B cell (primary cell): ENCODE measurements at regions not wholly inside any gene's neighbourhood (a gene's known extent, or its start where the extent isn't known, plus 50 kb on each side); places are given as distances from the start of the nearest gene placed in this dataset.

Source experiments
- ATAC-seq: fragments of 200-7000 bp; cut with Tn5 transposase; one replicate; pipeline ENCODE4 v1.10.0; 2021; ENCODE audit warnings: low read depth, mild to moderate bottlenecking, moderate number of reproducible peaks, moderate library complexity
- CTCF ChIA-PET: fragments of 350-600 bp; sonication (Branson Sonifier 250); formaldehyde crosslinking; loops from one replicate; lab custom pipeline; 2021; ENCODE audit warnings: antibody characterized with exemption, inconsistent platforms; lab: Charles Lee
- POLR2A ChIA-PET: fragments of 350-600 bp; sonication (Branson Sonifier 250); formaldehyde crosslinking; loops from one replicate; lab custom pipeline; 2021; ENCODE audit warnings: antibody characterized with exemption; lab: Charles Lee
- DNase-seq: peaks from one replicate; pipeline ENCODE4 v3.0.0; 2013
- H2AFZ ChIP-seq: 2 replicates; pipeline ENCODE4 v1.6.1; 2012; ENCODE audit warnings: mild to moderate bottlenecking, low read depth, low read length; ENCODE audit not compliant: insufficient read depth, poor library complexity, severe bottlenecking
- H3K27ac ChIP-seq, 2 donors: 1 replicate in 1 of 2; 2 replicates in 1 of 2; pipeline ENCODE4 v1.5.1; 2012 to 2013; ENCODE audit warnings: low read length in 2 of 2, mild to moderate bottlenecking in 2 of 2, moderate library complexity in 1 of 2
- H3K27me3 ChIP-seq, 4 experiments: fragments of 200-600 bp in 1 of 4; sonication (generic) in 1 of 4; replicated peaks in 1 of 4; 1 replicate in 2 of 4; 2 replicates in 2 of 4; pipeline versions ENCODE4 v1.6.1 to v1.7.0; 2013 to 2016; ENCODE audit warnings: low read length in 3 of 4, mild to moderate bottlenecking in 2 of 4, mixed read lengths in 1 of 4, moderate library complexity in 1 of 4; ENCODE audit not compliant: insufficient read depth in 4 of 4, control insufficient read depth in 3 of 4; ENCODE audit errors: control extremely low read depth in 1 of 4
- H3K36me3 ChIP-seq, 2 experiments: replicated peaks in 1 of 2; 1 replicate in 1 of 2; 2 replicates in 1 of 2; pipeline versions ENCODE4 v1.6.1 to v1.7.1; 2013; ENCODE audit warnings: low read length in 1 of 2; ENCODE audit not compliant: insufficient read depth in 2 of 2, control insufficient read depth in 1 of 2; ENCODE audit errors: control extremely low read depth in 1 of 2, extremely low read depth in 1 of 2
- H3K4me1 ChIP-seq, 2 donors: fragments of 200-600 bp in 1 of 2; sonication (generic) in 1 of 2; 1 replicate in 1 of 2; 2 replicates in 1 of 2; pipeline versions ENCODE4 v1.5.1 to v1.6.1; 2013 to 2017; ENCODE audit warnings: low read length in 2 of 2; ENCODE audit not compliant: control insufficient read depth in 2 of 2, insufficient read depth in 2 of 2
- H3K4me2 ChIP-seq: replicated peaks from 2 replicates; pipeline ENCODE3; 2012; ENCODE audit warnings: mild to moderate bottlenecking, low read depth, low read length; ENCODE audit not compliant: poor library complexity, severe bottlenecking
- H3K4me3 ChIP-seq, 5 experiments: fragments of 200-600 bp in 1 of 5; sonication (generic) in 1 of 5; 1 replicate in 3 of 5; 2 replicates in 2 of 5; pipeline versions ENCODE4 v1.5.1 to v1.7.0; 2011 to 2016; ENCODE audit warnings: low read length in 4 of 5, mild to moderate bottlenecking in 4 of 5, low read depth in 2 of 5, control low read depth in 1 of 5, moderate library complexity in 1 of 5; ENCODE audit not compliant: insufficient read depth in 1 of 5; ENCODE audit errors: control extremely low read depth in 1 of 5, extremely low read depth in 1 of 5
- H3K79me2 ChIP-seq: fragments of 200-600 bp; sonication (generic); one replicate; pipeline ENCODE4 v1.6.0; 2016; ENCODE audit warnings: low read length; ENCODE audit not compliant: control insufficient read depth, insufficient read depth
- H3K9ac ChIP-seq: fragments of 200-600 bp; sonication (generic); 2 replicates; pipeline ENCODE4 v1.6.1; 2017; ENCODE audit warnings: mild to moderate bottlenecking, low read length, moderate library complexity
- H3K9me3 ChIP-seq, 3 donors: one replicate each; pipeline versions ENCODE4 v1.6.1 to v1.7.1; 2013; ENCODE audit warnings: low read length in 2 of 3; ENCODE audit not compliant: control insufficient read depth in 2 of 3, insufficient read depth in 1 of 3; ENCODE audit errors: control extremely low read depth in 1 of 3
- H4K20me1 ChIP-seq: 2 replicates; pipeline ENCODE4 v1.6.0; 2012; ENCODE audit warnings: mild to moderate bottlenecking, low read length; ENCODE audit not compliant: insufficient read depth, control insufficient read depth, poor library complexity, severe bottlenecking
- H3K27ac Mint-ChIP-seq: one replicate; pipeline ENCODE4 v1.8.0; 2021; ENCODE audit warnings: mixed read lengths
- H3K27me3 Mint-ChIP-seq: one replicate; pipeline ENCODE4 v1.8.0; 2021; ENCODE audit warnings: mixed read lengths
- H3K4me1 Mint-ChIP-seq: one replicate; pipeline ENCODE4 v1.8.0; 2021; ENCODE audit warnings: mixed read lengths
- H3K4me3 Mint-ChIP-seq: one replicate; pipeline ENCODE4 v1.8.0; 2021; ENCODE audit warnings: mixed read lengths
- H3K9me3 Mint-ChIP-seq: one replicate; pipeline ENCODE4 v1.8.0; 2022; ENCODE audit warnings: mixed read lengths; ENCODE audit not compliant: insufficient read depth
- EZH2 ChIP-seq: IDR thresholded peaks from 2 replicates; pipeline ENCODE4 v1.6.1; 2012; ENCODE audit warnings: borderline replicate concordance, low read depth, mild to moderate bottlenecking, moderate library complexity, low read length; ENCODE audit not compliant: insufficient read depth, poor library complexity, severe bottlenecking
- WGBS: methylation state at CpG from one replicate; pipeline ENCODE4 v1.1.5; 2013; ENCODE audit warnings: missing lambda C conversion rate; ENCODE audit not compliant: insufficient coverage; 5-methylcytosine and 5-hydroxymethylcytosine counted together
- intact Hi-C: fragments of 100-400 bp; cut with micrococcal nuclease; formaldehyde crosslinking; loops from one replicate; pipeline ENCODE4 v1.10.0; 2022
- TF ChIP-seq, protein P1 (sequence below): fragments of 200-600 bp; IDR thresholded peaks from one replicate; pipeline ENCODE4 v1.8.0; 2022; ENCODE audit warnings: antibody characterized with exemption, mild to moderate bottlenecking

- Mint-ChIP-seq H3K27ac (no peak overlapping the region), H3K4me1 (no peaks in the 10 kb centered on the region), H3K9me3 (peaks cover 2% of the 10 kb centered on the region), H3K4me3 (no peak overlapping the region), H3K27me3 (peaks cover 12% of the 10 kb centered on the region)
- no peak for TF ChIP-seq EZH2
- TF ChIP-seq, protein P1, sequence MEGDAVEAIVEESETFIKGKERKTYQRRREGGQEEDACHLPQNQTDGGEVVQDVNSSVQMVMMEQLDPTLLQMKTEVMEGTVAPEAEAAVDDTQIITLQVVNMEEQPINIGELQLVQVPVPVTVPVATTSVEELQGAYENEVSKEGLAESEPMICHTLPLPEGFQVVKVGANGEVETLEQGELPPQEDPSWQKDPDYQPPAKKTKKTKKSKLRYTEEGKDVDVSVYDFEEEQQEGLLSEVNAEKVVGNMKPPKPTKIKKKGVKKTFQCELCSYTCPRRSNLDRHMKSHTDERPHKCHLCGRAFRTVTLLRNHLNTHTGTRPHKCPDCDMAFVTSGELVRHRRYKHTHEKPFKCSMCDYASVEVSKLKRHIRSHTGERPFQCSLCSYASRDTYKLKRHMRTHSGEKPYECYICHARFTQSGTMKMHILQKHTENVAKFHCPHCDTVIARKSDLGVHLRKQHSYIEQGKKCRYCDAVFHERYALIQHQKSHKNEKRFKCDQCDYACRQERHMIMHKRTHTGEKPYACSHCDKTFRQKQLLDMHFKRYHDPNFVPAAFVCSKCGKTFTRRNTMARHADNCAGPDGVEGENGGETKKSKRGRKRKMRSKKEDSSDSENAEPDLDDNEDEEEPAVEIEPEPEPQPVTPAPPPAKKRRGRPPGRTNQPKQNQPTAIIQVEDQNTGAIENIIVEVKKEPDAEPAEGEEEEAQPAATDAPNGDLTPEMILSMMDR: no peak
- 81% methylated on average over 7 of the region's 16 CpGs for whole genome bisulfite sequencing
- Histone ChIP-seq H3K9ac (no peak overlapping the region), H3K4me3 (no peak overlapping the region), H3K27ac (no peak overlapping the region), H3K36me3 (no peaks in the 10 kb centered on the region), H3K4me2 (no peak overlapping the region), H2AFZ (no peak overlapping the region), H3K9me3 (peaks cover 0 to 6% (median 0%) of the 10 kb centered on the region in 3 donors), H3K79me2 (no peaks in the 10 kb centered on the region), H3K27me3 (no peaks in the 10 kb centered on the region), H4K20me1 (no peaks in the 10 kb centered on the region), H3K4me1 (no peaks in the 10 kb centered on the region)
- ChIA-PET CTCF (no interaction called here), POLR2A (no interaction called here)
- intact Hi-C loops: no loop called here
- no peak for DNase-seq
- no peak for ATAC-seq
Measured at GRCh38 chr1:29451368-29451892, 215.1 kb downstream of the PTPRU start.

DNA sequence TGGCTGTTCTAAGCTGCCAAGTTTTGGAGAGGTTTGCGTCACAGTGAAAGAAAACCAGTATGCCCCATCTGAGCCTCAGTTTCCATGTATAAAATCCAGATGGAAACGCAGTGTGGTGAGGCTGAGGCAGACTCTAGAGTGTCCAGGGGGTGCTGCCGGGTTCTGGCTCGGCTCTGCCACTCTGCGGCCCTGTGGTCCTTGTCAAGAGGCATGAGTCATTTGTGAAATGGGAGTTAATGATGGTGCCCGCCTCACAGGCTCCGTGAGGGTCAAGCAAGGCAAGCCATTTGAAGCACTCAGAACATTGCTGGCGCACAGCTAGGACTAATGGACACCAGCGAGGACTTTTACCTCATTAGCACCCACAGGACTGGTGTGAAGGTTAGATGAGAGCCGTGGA is 214.3 kb downstream of the PTPRU start:
- ChIA-PET POLR2A (no interaction called here), CTCF (no interaction called here)
- Histone ChIP-seq H3K9me3 (peaks cover 0 to under 1% (median 0%) of the 10 kb centered on the region in 3 donors), H3K79me2 (no peaks in the 10 kb centered on the region), H4K20me1 (no peaks in the 10 kb centered on the region), H3K4me1 (no peaks in the 10 kb centered on the region), H3K9ac (no peak overlapping the region), H3K4me3 (no peak overlapping the region), H3K36me3 (no peaks in the 10 kb centered on the region), H3K4me2 (no peak overlapping the region), H3K27me3 (no peaks in the 10 kb centered on the region), H3K27ac (no peak overlapping the region), H2AFZ (no peak overlapping the region)
- peaks cover 11% of the 10 kb centered on the region for H3K27me3 Mint-ChIP-seq
- H3K4me1 Mint-ChIP-seq: no peaks in the 10 kb centered on the region
- 94% methylated on average over 10 of the region's 10 CpGs for WGBS
- intact Hi-C loops: no loop called here
- TF ChIP-seq, protein P1: no peak
- TF ChIP-seq EZH2: no peak
- no peak overlapping the region for H3K4me3 Mint-ChIP-seq
- no peak overlapping the region for H3K27ac Mint-ChIP-seq
- DNase-seq (no peak), ATAC-seq (no peak)
- H3K9me3 Mint-ChIP-seq: no peaks in the 10 kb centered on the region
